ENCODE measurements at regions not wholly inside any gene's neighbourhood (a gene's known extent, or its start where the extent isn't known, plus 50 kb on each side); places are given as distances from the start of the nearest gene placed in this dataset.
A peak's percentile ranks its signal among the peaks of the same experiment; 100 is the strongest.

DNA sequence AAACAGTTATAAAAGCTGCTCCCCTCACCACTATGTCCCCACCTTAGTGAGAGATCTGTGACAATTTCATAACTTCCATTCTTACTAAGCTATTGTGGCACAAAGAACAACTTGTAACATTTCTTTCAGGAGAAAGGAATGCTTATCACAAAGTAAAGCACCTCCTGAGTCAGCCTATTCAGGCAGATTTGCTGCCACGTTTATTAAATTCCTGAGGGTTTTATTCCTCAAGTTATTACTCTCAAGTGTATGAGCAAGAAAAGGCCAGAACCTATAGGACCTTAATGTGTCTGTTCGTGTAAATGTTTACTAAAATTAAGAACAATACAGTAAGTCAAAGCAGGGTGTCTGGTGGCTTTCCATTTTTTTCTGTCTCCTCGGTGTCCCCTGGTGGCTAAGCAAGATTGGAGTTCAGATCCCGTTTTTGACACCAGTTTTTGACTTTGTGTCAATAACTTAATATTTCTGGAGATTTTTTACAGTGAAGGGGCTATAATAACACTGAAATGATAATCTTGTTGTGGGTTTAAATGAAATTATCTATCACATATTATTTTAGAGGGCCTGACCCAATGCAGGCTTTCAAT lies 1539.6 kb downstream of the BRINP3 start:
- no peak for TF ChIP-seq YY1 (IDR thresholded peaks at IDR 0.05; ENCODE audit: low read depth)
- TF ChIP-seq, protein P1, sequence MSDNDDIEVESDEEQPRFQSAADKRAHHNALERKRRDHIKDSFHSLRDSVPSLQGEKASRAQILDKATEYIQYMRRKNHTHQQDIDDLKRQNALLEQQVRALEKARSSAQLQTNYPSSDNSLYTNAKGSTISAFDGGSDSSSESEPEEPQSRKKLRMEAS (IDR thresholded peaks at IDR 0.05): no peak
- TF ChIP-seq EP300 (IDR thresholded peaks at IDR 0.05; ENCODE audit: borderline replicate concordance): no peak
- no peak for TF ChIP-seq CEBPB (IDR thresholded peaks at IDR 0.05)
- no peak for TF ChIP-seq TEAD4 (IDR thresholded peaks at IDR 0.05)
- no peak for TF ChIP-seq ZBTB7A (IDR thresholded peaks at IDR 0.05; ENCODE audit: low read depth)
- TF ChIP-seq, protein P2, sequence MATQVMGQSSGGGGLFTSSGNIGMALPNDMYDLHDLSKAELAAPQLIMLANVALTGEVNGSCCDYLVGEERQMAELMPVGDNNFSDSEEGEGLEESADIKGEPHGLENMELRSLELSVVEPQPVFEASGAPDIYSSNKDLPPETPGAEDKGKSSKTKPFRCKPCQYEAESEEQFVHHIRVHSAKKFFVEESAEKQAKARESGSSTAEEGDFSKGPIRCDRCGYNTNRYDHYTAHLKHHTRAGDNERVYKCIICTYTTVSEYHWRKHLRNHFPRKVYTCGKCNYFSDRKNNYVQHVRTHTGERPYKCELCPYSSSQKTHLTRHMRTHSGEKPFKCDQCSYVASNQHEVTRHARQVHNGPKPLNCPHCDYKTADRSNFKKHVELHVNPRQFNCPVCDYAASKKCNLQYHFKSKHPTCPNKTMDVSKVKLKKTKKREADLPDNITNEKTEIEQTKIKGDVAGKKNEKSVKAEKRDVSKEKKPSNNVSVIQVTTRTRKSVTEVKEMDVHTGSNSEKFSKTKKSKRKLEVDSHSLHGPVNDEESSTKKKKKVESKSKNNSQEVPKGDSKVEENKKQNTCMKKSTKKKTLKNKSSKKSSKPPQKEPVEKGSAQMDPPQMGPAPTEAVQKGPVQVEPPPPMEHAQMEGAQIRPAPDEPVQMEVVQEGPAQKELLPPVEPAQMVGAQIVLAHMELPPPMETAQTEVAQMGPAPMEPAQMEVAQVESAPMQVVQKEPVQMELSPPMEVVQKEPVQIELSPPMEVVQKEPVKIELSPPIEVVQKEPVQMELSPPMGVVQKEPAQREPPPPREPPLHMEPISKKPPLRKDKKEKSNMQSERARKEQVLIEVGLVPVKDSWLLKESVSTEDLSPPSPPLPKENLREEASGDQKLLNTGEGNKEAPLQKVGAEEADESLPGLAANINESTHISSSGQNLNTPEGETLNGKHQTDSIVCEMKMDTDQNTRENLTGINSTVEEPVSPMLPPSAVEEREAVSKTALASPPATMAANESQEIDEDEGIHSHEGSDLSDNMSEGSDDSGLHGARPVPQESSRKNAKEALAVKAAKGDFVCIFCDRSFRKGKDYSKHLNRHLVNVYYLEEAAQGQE (IDR thresholded peaks at IDR 0.05; ENCODE audit: low read depth): no peak
- no peak for TF ChIP-seq NFIC (IDR thresholded peaks at IDR 0.05)
- TF ChIP-seq TAF1 (IDR thresholded peaks at IDR 0.05; ENCODE audit: low read depth): no peak
- TF ChIP-seq RAD21 (IDR thresholded peaks at IDR 0.05; ENCODE audit: low read depth): peak; percentile 57
- TF ChIP-seq CREB1 (IDR thresholded peaks at IDR 0.05; ENCODE audit: low read depth): no peak
- no peak for TF ChIP-seq EGR1 (IDR thresholded peaks at IDR 0.05)
